SK-N-SH (cell line): ENCODE measurements at regions not wholly inside any gene's neighbourhood (a gene's known extent, or its start where the extent isn't known, plus 50 kb on each side); places are given as distances from the start of the nearest gene placed in this dataset.
A peak's percentile ranks its signal among the peaks of the same experiment; 100 is the strongest.

Source experiments
- CTCF ChIA-PET: fragments of 300-600, 350-600 bp; formaldehyde crosslinking; extraction: SDS; loops from one replicate; lab custom pipeline; 2021; lab: Yijun Ruan, JAX
- POLR2A ChIA-PET: fragments of 350-600 bp; sonication (Branson Sonifier 250); formaldehyde crosslinking; extraction: SDS; loops from one replicate; lab custom pipeline; 2020; ENCODE audit warnings: antibody characterized with exemption, inconsistent platforms; lab: Yijun Ruan, JAX
- DNase-seq: peaks from one replicate; pipeline ENCODE4 v3.0.0; 2012
- H2AFZ ChIP-seq: fragments of 200-600 bp; sonication (generic); 2 replicates; pipeline ENCODE4 v1.8.1; 2016; ENCODE audit warnings: antibody characterized with exemption, mild to moderate bottlenecking, low read depth
- H3F3A ChIP-seq: fragments of 200-600 bp; sonication (generic); replicated peaks from 2 replicates; pipeline ENCODE3; 2016; ENCODE audit warnings: antibody characterized with exemption, mild to moderate bottlenecking; ENCODE audit not compliant: insufficient read depth
- H3K27ac ChIP-seq, 2 experiments: fragments of 200-500 bp in 1 of 2; fragments of 200-600 bp in 1 of 2; sonication (Bioruptor generic) in 1 of 2; sonication (generic), shearing (Covaris generic) in 1 of 2; 2 replicates each; pipeline versions ENCODE4 v1.5.1 to v1.6.1; 2014 to 2016; ENCODE audit warnings: low read depth in 2 of 2, inconsistent platforms in 1 of 2, low read length in 1 of 2, mild to moderate bottlenecking in 1 of 2, mixed read lengths in 1 of 2
- H3K27me3 ChIP-seq: fragments of 200-600 bp; sonication (generic), shearing (Covaris generic); 2 replicates; pipeline ENCODE4 v1.6.1; 2016; ENCODE audit warnings: mixed run types; ENCODE audit not compliant: insufficient read depth
- H3K36me3 ChIP-seq, 2 experiments: fragments of 200-500 bp in 1 of 2; fragments of 200-600 bp in 1 of 2; sonication (Bioruptor generic) in 1 of 2; sonication (generic) in 1 of 2; replicated peaks in 1 of 2; 2 replicates each; pipeline versions ENCODE3 to v1.5.1; 2014 to 2016; ENCODE audit warnings: low read length in 1 of 2, mild to moderate bottlenecking in 1 of 2; ENCODE audit not compliant: insufficient read depth in 2 of 2, control insufficient read depth in 1 of 2
- H3K4me1 ChIP-seq, 2 experiments: fragments of 200-500 bp in 1 of 2; fragments of 200-600 bp in 1 of 2; sonication (Bioruptor generic) in 1 of 2; sonication (generic), shearing (Covaris generic) in 1 of 2; 2 replicates each; pipeline versions ENCODE4 v1.5.1 to v1.6.1; 2014 to 2016; ENCODE audit warnings: low read depth in 1 of 2, low read length in 1 of 2, mixed run types in 1 of 2; ENCODE audit not compliant: insufficient read depth in 2 of 2, control insufficient read depth in 1 of 2
- H3K4me2 ChIP-seq: fragments of 200-600 bp; sonication (generic), shearing (Covaris generic); 2 replicates; pipeline ENCODE4 v1.6.1; 2017; ENCODE audit warnings: mixed run types
- H3K4me3 ChIP-seq, 2 experiments: fragments of 200-500 bp in 1 of 2; fragments of 200-600 bp in 1 of 2; sonication (Bioruptor generic) in 1 of 2; sonication (generic), shearing (Covaris generic) in 1 of 2; 2 replicates each; pipeline versions ENCODE4 v1.5.1 to v1.8.1; 2014 to 2016; ENCODE audit warnings: low read depth in 2 of 2, inconsistent platforms in 1 of 2, low read length in 1 of 2, mild to moderate bottlenecking in 1 of 2, mixed read lengths in 1 of 2, moderate library complexity in 1 of 2
- H3K79me2 ChIP-seq: fragments of 200-600 bp; sonication (generic); 2 replicates; pipeline ENCODE4 v1.8.1; 2017; ENCODE audit warnings: mild to moderate bottlenecking; ENCODE audit not compliant: insufficient read depth
- H3K9ac ChIP-seq: fragments of 200-600 bp; sonication (generic); 2 replicates; pipeline ENCODE4 v1.6.1; 2017; ENCODE audit warnings: mixed run types
- H3K9me2 ChIP-seq: fragments of 200-600 bp; sonication (generic); 2 replicates; pipeline ENCODE4 v1.6.1; 2017; ENCODE audit warnings: mixed run types
- H3K9me3 ChIP-seq: fragments of 200-600 bp; sonication (generic); 2 replicates; pipeline ENCODE4 v1.6.1; 2017; ENCODE audit warnings: mixed run types, mild to moderate bottlenecking, moderate library complexity
- H4K20me1 ChIP-seq: fragments of 200-600 bp; sonication (generic); 2 replicates; pipeline ENCODE4 v1.6.1; 2017; ENCODE audit warnings: mild to moderate bottlenecking, mixed run types; ENCODE audit not compliant: insufficient read depth
- GATA2 ChIP-seq: sonication (generic); formaldehyde crosslinking; IDR thresholded peaks from 2 replicates; pipeline ENCODE4 v1.5.0; 2020; ENCODE audit warnings: mild to moderate bottlenecking, missing genetic modification reagents
- RCOR1 ChIP-seq: fragments of 150-350 bp; IDR thresholded peaks from 2 replicates; pipeline ENCODE4 v1.6.1; 2017; ENCODE audit warnings: antibody characterized with exemption, low read length
- RFX5 ChIP-seq: IDR thresholded peaks from 2 replicates; pipeline ENCODE4 v1.6.1; 2012; ENCODE audit warnings: mild to moderate bottlenecking, improper control_type of control experiment, low read length
- TAF1 ChIP-seq: IDR thresholded peaks from 2 replicates; pipeline ENCODE4 v1.6.1; 2012; ENCODE audit warnings: low read depth, mild to moderate bottlenecking, low read length, moderate library complexity, borderline replicate concordance
- WGBS: methylation state at CpG from one replicate; pipeline ENCODE4 v1.1.6; 2017; ENCODE audit warnings: low lambda C conversion rate; 5-methylcytosine and 5-hydroxymethylcytosine counted together
- TF ChIP-seq, protein P1 (sequence below): fragments of 150-350 bp; IDR thresholded peaks from 2 replicates; pipeline ENCODE4 v1.6.1; 2016; ENCODE audit warnings: mild to moderate bottlenecking, low read depth, low read length
- TF ChIP-seq, protein P2 (sequence below): IDR thresholded peaks from 2 replicates; pipeline ENCODE4; 2012

- no peak overlapping the region for H3K4me2 ChIP-seq
Observed at GRCh38 chr15:48060396-48060795, 60.4 kb upstream of the SLC24A5 start.

GRCh38 chr15:48061605-48062004 lies 59.2 kb upstream of the SLC24A5 start:
- H3K9me2 ChIP-seq: no peaks in the 10 kb centered on the region
- H4K20me1 ChIP-seq: no peaks in the 10 kb centered on the region
- POLR2A ChIA-PET: no interaction called here
- no peaks in the 10 kb centered on the region for H3K79me2 ChIP-seq
- no peak for DNase-seq
- TF ChIP-seq TAF1 (no peak), GATA2 (0 out of 2 replicates have a peak, but pooled peaks have one; percentile 6)
- no peak overlapping the region for H3K27ac ChIP-seq
- H3K4me1 ChIP-seq: peaks cover 4 to 6% of the 10 kb centered on the region in 2 experiments; a peak in 3 of 4 replicates
- no peak overlapping the region for H3K4me3 ChIP-seq
- no peaks in the 10 kb centered on the region for H3K36me3 ChIP-seq
- no peaks in the 10 kb centered on the region for H3K27me3 ChIP-seq
- 68% methylated on average over 6 of the region's 6 CpGs for WGBS
- H3F3A ChIP-seq: no peaks in the 10 kb centered on the region
- H3K9me3 ChIP-seq: no peaks in the 10 kb centered on the region
- no peak overlapping the region for H2AFZ ChIP-seq
- H3K9ac ChIP-seq: no peak overlapping the region
- CTCF ChIA-PET: interaction anchor here (1.2 kb wide), 1 partner anchor 18 kb away, joined by 3 read pairs; no protein-coding TSS in a partner anchor
- H3K4me2 ChIP-seq: no peak overlapping the region

More at GRCh38 chr15:48060396-48060795, 60.4 kb upstream of the SLC24A5 start:
- TF ChIP-seq, protein P1, sequence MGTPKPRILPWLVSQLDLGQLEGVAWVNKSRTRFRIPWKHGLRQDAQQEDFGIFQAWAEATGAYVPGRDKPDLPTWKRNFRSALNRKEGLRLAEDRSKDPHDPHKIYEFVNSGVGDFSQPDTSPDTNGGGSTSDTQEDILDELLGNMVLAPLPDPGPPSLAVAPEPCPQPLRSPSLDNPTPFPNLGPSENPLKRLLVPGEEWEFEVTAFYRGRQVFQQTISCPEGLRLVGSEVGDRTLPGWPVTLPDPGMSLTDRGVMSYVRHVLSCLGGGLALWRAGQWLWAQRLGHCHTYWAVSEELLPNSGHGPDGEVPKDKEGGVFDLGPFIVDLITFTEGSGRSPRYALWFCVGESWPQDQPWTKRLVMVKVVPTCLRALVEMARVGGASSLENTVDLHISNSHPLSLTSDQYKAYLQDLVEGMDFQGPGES: no peak
- no peaks in the 10 kb centered on the region for H3K27me3 ChIP-seq
- H3K79me2 ChIP-seq: no peaks in the 10 kb centered on the region
- DNase-seq: no peak
- H3F3A ChIP-seq: no peaks in the 10 kb centered on the region
- no peaks in the 10 kb centered on the region for H3K9me2 ChIP-seq
- H3K4me3 ChIP-seq: no peak overlapping the region
- CTCF ChIA-PET: no interaction called here
- no peak overlapping the region for H3K9ac ChIP-seq
- no peak overlapping the region for H2AFZ ChIP-seq
- no peak overlapping the region for H3K27ac ChIP-seq
- H4K20me1 ChIP-seq: no peaks in the 10 kb centered on the region
- POLR2A ChIA-PET: no interaction called here
- H3K4me1 ChIP-seq: peaks cover 4 to 6% of the 10 kb centered on the region in 2 experiments; a peak in 3 of 4 replicates
- WGBS: 66% methylated on average over 1 of the region's 1 CpG
- no peaks in the 10 kb centered on the region for H3K36me3 ChIP-seq
- H3K9me3 ChIP-seq: no peaks in the 10 kb centered on the region

GRCh38 chr15:48062148-48062872 lies 58.5 kb upstream of the SLC24A5 start:
- Histone ChIP-seq H3K4me2 (no peak overlapping the region), H3K4me1 (peaks cover 4 to 6% of the 10 kb centered on the region in 2 experiments; a peak in 3 of 4 replicates), H3K9me2 (no peaks in the 10 kb centered on the region), H3F3A (no peaks in the 10 kb centered on the region)
- CTCF ChIA-PET: interaction anchor here (1.2 to 1.4 kb wide), 2 partner anchors 19 to 224 kb away, joined by 3 to 8 read pairs; no protein-coding TSS in a partner anchor
- TF ChIP-seq RFX5 (peak; percentile 43; the same call in 1 of the 2 replicates), RCOR1 (peak; percentile 14; the same call in 1 of the 2 replicates)
- TF ChIP-seq, protein P2, sequence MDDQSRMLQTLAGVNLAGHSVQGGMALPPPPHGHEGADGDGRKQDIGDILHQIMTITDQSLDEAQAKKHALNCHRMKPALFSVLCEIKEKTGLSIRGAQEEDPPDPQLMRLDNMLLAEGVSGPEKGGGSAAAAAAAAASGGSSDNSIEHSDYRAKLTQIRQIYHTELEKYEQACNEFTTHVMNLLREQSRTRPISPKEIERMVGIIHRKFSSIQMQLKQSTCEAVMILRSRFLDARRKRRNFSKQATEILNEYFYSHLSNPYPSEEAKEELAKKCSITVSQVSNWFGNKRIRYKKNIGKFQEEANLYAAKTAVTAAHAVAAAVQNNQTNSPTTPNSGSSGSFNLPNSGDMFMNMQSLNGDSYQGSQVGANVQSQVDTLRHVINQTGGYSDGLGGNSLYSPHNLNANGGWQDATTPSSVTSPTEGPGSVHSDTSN: no peak
- TF ChIP-seq, all 33 proteins: peak for 2
- no peak overlapping the region; a peak in 1 of 4 replicates for H3K27ac ChIP-seq
- H3K9ac ChIP-seq: no peak overlapping the region
- WGBS: 36% methylated on average over 11 of the region's 11 CpGs
- DNase-seq: peak; percentile 17
- no peaks in the 10 kb centered on the region for H3K79me2 ChIP-seq
- no peaks in the 10 kb centered on the region for H3K9me3 ChIP-seq
- H2AFZ ChIP-seq: no peak overlapping the region
- POLR2A ChIA-PET: no interaction called here
- no peak overlapping the region; a peak in 1 of 4 replicates for H3K4me3 ChIP-seq
- H3K27me3 ChIP-seq: no peaks in the 10 kb centered on the region
- H3K36me3 ChIP-seq: no peaks in the 10 kb centered on the region
- no peaks in the 10 kb centered on the region for H4K20me1 ChIP-seq
